B cell (primary cell): ENCODE measurements at regions not wholly inside any gene's neighbourhood (a gene's known extent, or its start where the extent isn't known, plus 50 kb on each side); places are given as distances from the start of the nearest gene placed in this dataset.

Experiments
- ATAC-seq: fragments of 200-7000 bp; cut with Tn5 transposase; one replicate; pipeline ENCODE4 v1.10.0; 2021; ENCODE audit warnings: low read depth, mild to moderate bottlenecking, moderate number of reproducible peaks, moderate library complexity
- CTCF ChIA-PET: fragments of 350-600 bp; sonication (Branson Sonifier 250); formaldehyde crosslinking; loops from one replicate; lab custom pipeline; 2021; ENCODE audit warnings: antibody characterized with exemption, inconsistent platforms; lab: Charles Lee
- POLR2A ChIA-PET: fragments of 350-600 bp; sonication (Branson Sonifier 250); formaldehyde crosslinking; loops from one replicate; lab custom pipeline; 2021; ENCODE audit warnings: antibody characterized with exemption; lab: Charles Lee
- DNase-seq: peaks from one replicate; pipeline ENCODE4 v3.0.0; 2013
- H2AFZ ChIP-seq: 2 replicates; pipeline ENCODE4 v1.6.1; 2012; ENCODE audit warnings: mild to moderate bottlenecking, low read depth, low read length; ENCODE audit not compliant: insufficient read depth, poor library complexity, severe bottlenecking
- H3K27ac ChIP-seq, 2 donors: 1 replicate in 1 of 2; 2 replicates in 1 of 2; pipeline ENCODE4 v1.5.1; 2012 to 2013; ENCODE audit warnings: low read length in 2 of 2, mild to moderate bottlenecking in 2 of 2, moderate library complexity in 1 of 2
- H3K27me3 ChIP-seq, 4 experiments: fragments of 200-600 bp in 1 of 4; sonication (generic) in 1 of 4; replicated peaks in 1 of 4; 1 replicate in 2 of 4; 2 replicates in 2 of 4; pipeline versions ENCODE4 v1.6.1 to v1.7.0; 2013 to 2016; ENCODE audit warnings: low read length in 3 of 4, mild to moderate bottlenecking in 2 of 4, mixed read lengths in 1 of 4, moderate library complexity in 1 of 4; ENCODE audit not compliant: insufficient read depth in 4 of 4, control insufficient read depth in 3 of 4; ENCODE audit errors: control extremely low read depth in 1 of 4
- H3K36me3 ChIP-seq, 2 experiments: replicated peaks in 1 of 2; 1 replicate in 1 of 2; 2 replicates in 1 of 2; pipeline versions ENCODE4 v1.6.1 to v1.7.1; 2013; ENCODE audit warnings: low read length in 1 of 2; ENCODE audit not compliant: insufficient read depth in 2 of 2, control insufficient read depth in 1 of 2; ENCODE audit errors: control extremely low read depth in 1 of 2, extremely low read depth in 1 of 2
- H3K4me1 ChIP-seq, 2 donors: fragments of 200-600 bp in 1 of 2; sonication (generic) in 1 of 2; 1 replicate in 1 of 2; 2 replicates in 1 of 2; pipeline versions ENCODE4 v1.5.1 to v1.6.1; 2013 to 2017; ENCODE audit warnings: low read length in 2 of 2; ENCODE audit not compliant: control insufficient read depth in 2 of 2, insufficient read depth in 2 of 2
- H3K4me2 ChIP-seq: replicated peaks from 2 replicates; pipeline ENCODE3; 2012; ENCODE audit warnings: mild to moderate bottlenecking, low read depth, low read length; ENCODE audit not compliant: poor library complexity, severe bottlenecking
- H3K4me3 ChIP-seq, 5 experiments: fragments of 200-600 bp in 1 of 5; sonication (generic) in 1 of 5; 1 replicate in 3 of 5; 2 replicates in 2 of 5; pipeline versions ENCODE4 v1.5.1 to v1.7.0; 2011 to 2016; ENCODE audit warnings: low read length in 4 of 5, mild to moderate bottlenecking in 4 of 5, low read depth in 2 of 5, control low read depth in 1 of 5, moderate library complexity in 1 of 5; ENCODE audit not compliant: insufficient read depth in 1 of 5; ENCODE audit errors: control extremely low read depth in 1 of 5, extremely low read depth in 1 of 5
- H3K79me2 ChIP-seq: fragments of 200-600 bp; sonication (generic); one replicate; pipeline ENCODE4 v1.6.0; 2016; ENCODE audit warnings: low read length; ENCODE audit not compliant: control insufficient read depth, insufficient read depth
- H3K9ac ChIP-seq: fragments of 200-600 bp; sonication (generic); 2 replicates; pipeline ENCODE4 v1.6.1; 2017; ENCODE audit warnings: mild to moderate bottlenecking, low read length, moderate library complexity
- H3K9me3 ChIP-seq, 3 donors: one replicate each; pipeline versions ENCODE4 v1.6.1 to v1.7.1; 2013; ENCODE audit warnings: low read length in 2 of 3; ENCODE audit not compliant: control insufficient read depth in 2 of 3, insufficient read depth in 1 of 3; ENCODE audit errors: control extremely low read depth in 1 of 3
- H4K20me1 ChIP-seq: 2 replicates; pipeline ENCODE4 v1.6.0; 2012; ENCODE audit warnings: mild to moderate bottlenecking, low read length; ENCODE audit not compliant: insufficient read depth, control insufficient read depth, poor library complexity, severe bottlenecking
- H3K27ac Mint-ChIP-seq: one replicate; pipeline ENCODE4 v1.8.0; 2021; ENCODE audit warnings: mixed read lengths
- H3K27me3 Mint-ChIP-seq: one replicate; pipeline ENCODE4 v1.8.0; 2021; ENCODE audit warnings: mixed read lengths
- H3K4me1 Mint-ChIP-seq: one replicate; pipeline ENCODE4 v1.8.0; 2021; ENCODE audit warnings: mixed read lengths
- H3K4me3 Mint-ChIP-seq: one replicate; pipeline ENCODE4 v1.8.0; 2021; ENCODE audit warnings: mixed read lengths
- H3K9me3 Mint-ChIP-seq: one replicate; pipeline ENCODE4 v1.8.0; 2022; ENCODE audit warnings: mixed read lengths; ENCODE audit not compliant: insufficient read depth
- CTCF ChIP-seq: fragments of 200-600 bp; IDR thresholded peaks from one replicate; pipeline ENCODE4 v1.8.0; 2022; ENCODE audit warnings: antibody characterized with exemption, mild to moderate bottlenecking
- EZH2 ChIP-seq: IDR thresholded peaks from 2 replicates; pipeline ENCODE4 v1.6.1; 2012; ENCODE audit warnings: borderline replicate concordance, low read depth, mild to moderate bottlenecking, moderate library complexity, low read length; ENCODE audit not compliant: insufficient read depth, poor library complexity, severe bottlenecking
- WGBS: methylation state at CpG from one replicate; pipeline ENCODE4 v1.1.5; 2013; ENCODE audit warnings: missing lambda C conversion rate; ENCODE audit not compliant: insufficient coverage; 5-methylcytosine and 5-hydroxymethylcytosine counted together
- intact Hi-C: fragments of 100-400 bp; cut with micrococcal nuclease; formaldehyde crosslinking; loops from one replicate; pipeline ENCODE4 v1.10.0; 2022

GRCh38 chr5:152306386-152306785 is 98.7 kb downstream of the NMUR2 start:
- no peaks in the 10 kb centered on the region for H4K20me1 ChIP-seq
- Mint-ChIP-seq H3K27ac (no peak overlapping the region), H3K9me3 (no peaks in the 10 kb centered on the region), H3K4me1 (no peaks in the 10 kb centered on the region), H3K27me3 (peaks cover 3% of the 10 kb centered on the region), H3K4me3 (no peak overlapping the region)
- no peak for DNase-seq
- intact Hi-C loops = no loop called here
- no peaks in the 10 kb centered on the region for H3K36me3 ChIP-seq
- no peak overlapping the region for H3K27ac ChIP-seq
- H3K27me3 ChIP-seq = no peaks in the 10 kb centered on the region
- H3K4me2 ChIP-seq = no peak overlapping the region
- H3K79me2 ChIP-seq = no peaks in the 10 kb centered on the region
- TF ChIP-seq CTCF (no peak), EZH2 (no peak)
- POLR2A ChIA-PET = no interaction called here
- no peak for ATAC-seq
- CTCF ChIA-PET = no interaction called here
- peaks cover 0 to 2% (median 0%) of the 10 kb centered on the region in 3 donors for H3K9me3 ChIP-seq
- H2AFZ ChIP-seq = no peak overlapping the region
- no CpG with 5 or more reads among the region's 2 CpGs for WGBS
- no peak overlapping the region for H3K4me3 ChIP-seq
- H3K4me1 ChIP-seq = no peaks in the 10 kb centered on the region
- H3K9ac ChIP-seq = no peak overlapping the region

- no peaks in the 10 kb centered on the region for H3K27me3 ChIP-seq
- intact Hi-C loops = no loop called here
- Mint-ChIP-seq H3K27ac (no peak overlapping the region), H3K27me3 (peaks cover 3% of the 10 kb centered on the region), H3K4me3 (no peak overlapping the region), H3K9me3 (no peaks in the 10 kb centered on the region), H3K4me1 (no peaks in the 10 kb centered on the region)
- H3K4me3 ChIP-seq = no peak overlapping the region
- DNase-seq = no peak
- no peak overlapping the region for H3K9ac ChIP-seq
- no CpG with 5 or more reads among the region's 3 CpGs for WGBS
- no peak overlapping the region for H3K4me2 ChIP-seq
- ChIA-PET POLR2A (no interaction called here), CTCF (no interaction called here)
- H3K27ac ChIP-seq = no peak overlapping the region
- no peaks in the 10 kb centered on the region for H4K20me1 ChIP-seq
- H3K79me2 ChIP-seq = no peaks in the 10 kb centered on the region
- no peak for ATAC-seq
- peaks cover 0 to 2% (median 0%) of the 10 kb centered on the region in 3 donors for H3K9me3 ChIP-seq
- H3K36me3 ChIP-seq = no peaks in the 10 kb centered on the region
- no peaks in the 10 kb centered on the region for H3K4me1 ChIP-seq
- H2AFZ ChIP-seq = no peak overlapping the region
- TF ChIP-seq EZH2 (no peak), CTCF (no peak)
Measured at GRCh38 chr5:152305525-152305924, 99.6 kb downstream of the NMUR2 start.
